Ovary (tissue), 3 donors: ENCODE measurements at regions not wholly inside any gene's neighbourhood (a gene's known extent, or its start where the extent isn't known, plus 50 kb on each side); places are given as distances from the start of the nearest gene placed in this dataset.

Experiments used
- EP300 ChIP-seq: sonication (generic); formaldehyde crosslinking; IDR thresholded peaks from one replicate; pipeline ENCODE4 v1.6.1; 2017; ENCODE audit warnings: antibody characterized with exemption
- POLR2A ChIP-seq: fragments of 450-650 bp; IDR thresholded peaks from one replicate; pipeline ENCODE4 v1.6.1; 2017; ENCODE audit warnings: antibody characterized with exemption, mild to moderate bottlenecking, moderate library complexity
- TF ChIP-seq, protein P1 (sequence below), 3 donors: fragments of 450-650 bp in 2 of 3; fragments of 200-600 bp in 1 of 3; IDR thresholded peaks; one replicate each; pipeline versions ENCODE4 v1.5.1 to v1.8.0; 2016 to 2022; ENCODE audit warnings: antibody characterized with exemption in 3 of 3, mild to moderate bottlenecking in 1 of 3
- donor health status: DM: no; HTN: no; CAD: no.

GRCh38 chr1:187498028-187498427 is 669.3 kb downstream of the PLA2G4A start:
- TF ChIP-seq, protein P1, sequence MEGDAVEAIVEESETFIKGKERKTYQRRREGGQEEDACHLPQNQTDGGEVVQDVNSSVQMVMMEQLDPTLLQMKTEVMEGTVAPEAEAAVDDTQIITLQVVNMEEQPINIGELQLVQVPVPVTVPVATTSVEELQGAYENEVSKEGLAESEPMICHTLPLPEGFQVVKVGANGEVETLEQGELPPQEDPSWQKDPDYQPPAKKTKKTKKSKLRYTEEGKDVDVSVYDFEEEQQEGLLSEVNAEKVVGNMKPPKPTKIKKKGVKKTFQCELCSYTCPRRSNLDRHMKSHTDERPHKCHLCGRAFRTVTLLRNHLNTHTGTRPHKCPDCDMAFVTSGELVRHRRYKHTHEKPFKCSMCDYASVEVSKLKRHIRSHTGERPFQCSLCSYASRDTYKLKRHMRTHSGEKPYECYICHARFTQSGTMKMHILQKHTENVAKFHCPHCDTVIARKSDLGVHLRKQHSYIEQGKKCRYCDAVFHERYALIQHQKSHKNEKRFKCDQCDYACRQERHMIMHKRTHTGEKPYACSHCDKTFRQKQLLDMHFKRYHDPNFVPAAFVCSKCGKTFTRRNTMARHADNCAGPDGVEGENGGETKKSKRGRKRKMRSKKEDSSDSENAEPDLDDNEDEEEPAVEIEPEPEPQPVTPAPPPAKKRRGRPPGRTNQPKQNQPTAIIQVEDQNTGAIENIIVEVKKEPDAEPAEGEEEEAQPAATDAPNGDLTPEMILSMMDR (IDR thresholded peaks at IDR 0.05), result no peak
- TF ChIP-seq POLR2A (no peak), EP300 (no peak)
